OCI-LY1 (cell line): ENCODE measurements at regions not wholly inside any gene's neighbourhood (a gene's known extent, or its start where the extent isn't known, plus 50 kb on each side); places are given as distances from the start of the nearest gene placed in this dataset.

Source experiments
- CTCF ChIP-seq: fragments of 200-600 bp; sonication (generic), shearing (Covaris generic); IDR thresholded peaks from 2 replicates; pipeline ENCODE4 v1.5.1; 2017; ENCODE audit warnings: mild to moderate bottlenecking, antibody characterized with exemption, low read length, moderate library complexity, mixed read lengths
- EZH2 ChIP-seq: fragments of 200-600 bp; sonication (generic), shearing (Covaris generic); IDR thresholded peaks from 2 replicates; pipeline ENCODE4 v1.8.0; 2017; ENCODE audit warnings: borderline replicate concordance, mixed run types, mild to moderate bottlenecking, antibody characterized with exemption, low read length, moderate library complexity, mixed read lengths

- no peak for TF ChIP-seq CTCF
- no peak for TF ChIP-seq EZH2
Observed at GRCh38 chr17:6177941-6178694, 107.9 kb downstream of the WSCD1 start.
